ENCODE measurements at regions not wholly inside any gene's neighbourhood (a gene's known extent, or its start where the extent isn't known, plus 50 kb on each side); places are given as distances from the start of the nearest gene placed in this dataset.
"Not testable (repeated sequence)": the region's sequence is repeated elsewhere in the genome, so short reads cannot be mapped to it uniquely, and the experiment has no call there.

DNA sequence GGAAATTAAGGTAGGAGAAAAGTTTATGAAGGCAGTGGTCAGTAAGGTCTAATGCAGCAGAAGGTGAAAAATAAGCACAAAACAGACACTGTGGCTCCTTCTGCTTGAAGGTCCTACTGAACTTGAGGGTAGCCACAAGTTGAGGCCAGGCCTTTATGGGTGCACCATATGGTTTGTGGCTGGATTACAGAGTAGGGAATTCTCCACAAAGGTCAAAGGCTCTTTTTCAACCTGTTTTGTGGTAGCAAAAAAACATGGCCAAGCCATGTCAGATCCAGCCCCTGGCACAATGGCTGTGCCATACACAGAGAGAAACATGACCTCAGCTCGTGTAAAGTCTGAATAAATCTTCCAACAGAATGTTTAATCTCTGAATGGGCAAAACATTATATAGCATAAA is 214.0 kb downstream of the SATB1 start:
- no peak overlapping the region for H3K4me3 ChIP-seq (ENCODE audit: low read depth, low read length)
- TF ChIP-seq, protein P1, sequence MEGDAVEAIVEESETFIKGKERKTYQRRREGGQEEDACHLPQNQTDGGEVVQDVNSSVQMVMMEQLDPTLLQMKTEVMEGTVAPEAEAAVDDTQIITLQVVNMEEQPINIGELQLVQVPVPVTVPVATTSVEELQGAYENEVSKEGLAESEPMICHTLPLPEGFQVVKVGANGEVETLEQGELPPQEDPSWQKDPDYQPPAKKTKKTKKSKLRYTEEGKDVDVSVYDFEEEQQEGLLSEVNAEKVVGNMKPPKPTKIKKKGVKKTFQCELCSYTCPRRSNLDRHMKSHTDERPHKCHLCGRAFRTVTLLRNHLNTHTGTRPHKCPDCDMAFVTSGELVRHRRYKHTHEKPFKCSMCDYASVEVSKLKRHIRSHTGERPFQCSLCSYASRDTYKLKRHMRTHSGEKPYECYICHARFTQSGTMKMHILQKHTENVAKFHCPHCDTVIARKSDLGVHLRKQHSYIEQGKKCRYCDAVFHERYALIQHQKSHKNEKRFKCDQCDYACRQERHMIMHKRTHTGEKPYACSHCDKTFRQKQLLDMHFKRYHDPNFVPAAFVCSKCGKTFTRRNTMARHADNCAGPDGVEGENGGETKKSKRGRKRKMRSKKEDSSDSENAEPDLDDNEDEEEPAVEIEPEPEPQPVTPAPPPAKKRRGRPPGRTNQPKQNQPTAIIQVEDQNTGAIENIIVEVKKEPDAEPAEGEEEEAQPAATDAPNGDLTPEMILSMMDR (IDR thresholded peaks at IDR 0.05; ENCODE audit: low read depth, low read length): no peak

DNA sequence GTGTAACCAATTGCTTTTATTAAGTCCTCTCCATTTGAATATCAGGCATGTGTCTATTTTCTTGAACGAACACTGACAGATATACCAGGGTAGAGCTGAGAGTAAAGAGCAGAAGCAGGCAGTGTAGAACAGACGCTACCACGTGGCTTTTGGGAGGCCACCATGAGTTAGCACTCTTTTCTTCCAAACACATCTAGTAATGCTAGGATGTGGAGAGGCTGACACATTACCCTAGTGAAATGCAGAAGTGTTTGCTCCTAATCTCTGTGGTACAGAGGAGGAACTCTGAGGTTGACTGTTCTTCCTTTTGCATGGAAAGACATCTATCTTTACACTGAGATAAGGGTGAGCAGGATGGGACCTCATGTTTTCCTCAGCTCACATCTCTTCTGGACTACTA is 216.3 kb downstream of the SATB1 start:
- TF ChIP-seq, protein P1 (IDR thresholded peaks at IDR 0.05; ENCODE audit: low read depth, low read length): no peak
- no peak overlapping the region for H3K4me3 ChIP-seq (ENCODE audit: low read depth, low read length)

DNA sequence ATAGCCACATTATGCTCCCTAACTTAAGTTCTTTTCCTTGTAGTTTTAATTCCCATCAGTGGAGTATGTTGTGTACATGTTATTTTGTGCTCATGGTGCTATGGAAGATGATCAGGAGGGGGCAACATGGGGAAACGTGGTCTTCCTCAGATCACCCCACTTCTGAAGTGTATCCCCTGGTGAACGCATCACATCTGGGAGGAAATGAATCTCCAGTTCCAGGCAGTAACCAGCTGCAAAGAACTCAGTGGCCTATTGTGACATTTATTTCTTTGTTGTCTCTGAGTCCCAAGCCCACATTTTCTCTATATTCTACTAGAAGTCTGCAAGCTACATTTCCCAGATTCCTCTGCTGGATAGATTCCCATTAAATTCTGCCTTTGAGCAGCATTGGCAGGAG is 217.0 kb downstream of the SATB1 start:
- TF ChIP-seq, protein P1 (IDR thresholded peaks at IDR 0.05; ENCODE audit: low read depth, low read length): no peak
- no peak overlapping the region for H3K4me3 ChIP-seq (ENCODE audit: low read depth, low read length)

DNA sequence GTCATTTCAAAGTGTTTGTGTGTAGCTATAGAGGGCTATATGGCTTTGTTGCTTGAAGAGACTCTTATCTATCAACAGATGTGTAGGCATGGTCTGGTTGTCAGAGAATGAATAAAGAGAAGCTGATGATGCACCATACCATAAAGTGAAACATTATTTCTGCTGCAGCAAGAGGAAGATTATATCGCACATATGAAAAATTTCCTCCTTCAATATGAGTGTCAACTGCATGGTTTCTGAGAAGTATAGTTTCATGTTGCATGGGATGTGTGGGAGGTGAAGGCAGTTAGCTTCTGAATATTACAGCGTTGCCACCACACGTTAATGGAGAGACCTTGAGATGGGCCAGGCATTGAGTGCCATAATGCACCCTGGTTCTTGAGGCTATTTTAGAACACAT is 217.9 kb downstream of the SATB1 start:
- TF ChIP-seq, protein P1 (IDR thresholded peaks at IDR 0.05; ENCODE audit: low read depth, low read length): no peak
- H3K4me3 ChIP-seq (ENCODE audit: low read depth, low read length): no peak overlapping the region

DNA sequence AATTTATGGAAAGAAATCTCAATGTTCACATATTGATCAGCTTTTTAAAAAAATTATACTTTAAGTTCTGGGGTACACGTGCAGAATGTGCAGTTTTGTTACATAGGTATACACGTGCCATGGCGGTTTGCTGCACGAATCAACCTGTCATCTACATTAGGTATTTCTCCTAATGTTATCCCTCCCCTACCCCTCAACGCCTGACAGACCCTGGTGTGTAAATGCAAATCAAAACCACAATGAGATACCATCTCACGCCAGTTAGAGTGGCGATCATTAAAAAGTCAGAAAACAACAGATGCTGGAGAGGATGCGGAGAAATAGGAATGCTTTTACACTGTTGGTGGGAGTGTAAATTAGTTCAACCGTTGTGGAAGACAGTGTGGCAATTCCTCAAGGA is 219.4 kb downstream of the SATB1 start:
- not testable (repeated sequence) for H3K4me3 ChIP-seq (ENCODE audit: low read depth, low read length)

DNA sequence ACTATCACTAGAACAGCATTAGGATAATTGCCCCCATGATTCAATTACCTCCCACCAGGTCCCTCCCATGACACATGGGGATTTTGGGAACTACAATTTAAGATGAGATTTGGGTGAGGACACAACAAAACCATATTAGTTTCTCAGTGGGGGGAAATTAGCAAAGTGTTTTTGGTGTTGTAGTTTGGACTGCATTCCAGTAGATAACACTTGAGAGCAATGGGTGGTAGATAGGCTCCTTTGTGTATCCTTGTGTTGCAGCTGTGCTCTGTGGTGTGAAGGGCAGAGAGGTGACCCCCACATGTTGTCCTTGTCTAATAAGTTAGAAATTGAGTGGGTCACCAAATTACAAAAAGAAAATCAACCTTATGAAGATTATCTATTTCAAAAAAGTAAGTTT is 223.8 kb downstream of the SATB1 start:
- TF ChIP-seq, protein P1 (IDR thresholded peaks at IDR 0.05; ENCODE audit: low read depth, low read length): no peak
- H3K4me3 ChIP-seq (ENCODE audit: low read depth, low read length): no peak overlapping the region

DNA sequence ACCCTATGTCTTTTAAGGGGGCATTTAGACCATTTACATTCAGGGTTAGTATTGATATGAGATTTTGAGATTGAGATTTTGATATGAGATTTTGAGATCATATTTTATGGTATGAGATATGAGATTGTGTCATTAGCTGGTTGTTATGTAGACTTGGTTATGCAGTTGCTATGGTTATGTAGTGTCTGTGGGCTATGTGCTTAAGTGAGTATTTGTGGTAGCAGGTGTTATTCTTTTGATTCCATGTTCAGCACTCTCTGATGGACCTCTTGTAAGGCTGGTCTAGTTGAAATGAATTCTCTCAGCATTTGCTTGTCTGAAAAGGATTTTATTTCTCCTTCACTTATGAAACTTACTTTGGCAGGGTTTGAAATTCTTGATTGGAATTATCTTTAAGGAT is 225.4 kb downstream of the SATB1 start:
- TF ChIP-seq, protein P1 (IDR thresholded peaks at IDR 0.05; ENCODE audit: low read depth, low read length): no peak
- H3K4me3 ChIP-seq (ENCODE audit: low read depth, low read length): no peak overlapping the region

DNA sequence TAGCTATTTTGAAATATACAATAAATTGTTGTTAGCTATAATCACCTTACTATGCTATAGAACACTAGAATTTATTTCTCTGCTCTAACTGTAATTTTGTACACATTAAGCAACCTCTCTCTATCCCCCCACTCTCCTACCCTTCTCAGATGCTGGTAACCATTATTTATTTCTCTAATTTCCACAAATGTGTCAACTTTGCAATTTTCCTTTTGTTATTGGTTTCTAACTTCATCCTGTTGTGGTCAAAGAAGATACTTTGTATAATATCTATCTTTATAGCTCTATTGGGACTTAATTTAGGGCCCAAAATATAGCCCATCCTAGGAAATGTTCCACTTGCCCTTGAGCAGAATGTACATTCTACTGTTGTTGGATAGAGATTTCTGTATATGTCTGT is 229.3 kb downstream of the SATB1 start:
- TF ChIP-seq, protein P1 (IDR thresholded peaks at IDR 0.05; ENCODE audit: low read depth, low read length): no peak
- H3K4me3 ChIP-seq (ENCODE audit: low read depth, low read length): no peak overlapping the region

Data from WI38 (cell line).